ENCODE measurements at regions not wholly inside any gene's neighbourhood (a gene's known extent, or its start where the extent isn't known, plus 50 kb on each side); places are given as distances from the start of the nearest gene placed in this dataset.

- TF ChIP-seq CTCF (IDR thresholded peaks at IDR 0.05) = no peak
- Histone ChIP-seq H3K9ac (ENCODE audit: low read depth in 2 of 2, low read length in 2 of 2) (no peak overlapping the region), H3K36me3 (no peaks in the 10 kb centered on the region), H3K27me3 (no peaks in the 10 kb centered on the region), H3K4me3 (no peak overlapping the region), H3K9me3 (no peaks in the 10 kb centered on the region), H3K27ac (no peak overlapping the region), H3K4me1 (no peaks in the 10 kb centered on the region)
- DNase-seq = no peak
- intact Hi-C loops (cut with DNase I) = no loop called here
Measured at GRCh38 chr11:112745973-112746372, 215.2 kb upstream of the NCAM1 start.

- H3K36me3 ChIP-seq = no peaks in the 10 kb centered on the region
- no peak overlapping the region for H3K4me3 ChIP-seq
- no peak overlapping the region for H3K9ac ChIP-seq (ENCODE audit: low read depth in 2 of 2, low read length in 2 of 2)
- TF ChIP-seq CTCF (IDR thresholded peaks at IDR 0.05) = no peak
- no peaks in the 10 kb centered on the region for H3K27me3 ChIP-seq
- H3K27ac ChIP-seq = no peak overlapping the region
- no peaks in the 10 kb centered on the region for H3K4me1 ChIP-seq
- intact Hi-C loops (cut with DNase I) = no loop called here
- DNase-seq = no peak
- no peaks in the 10 kb centered on the region for H3K9me3 ChIP-seq
Measured at GRCh38 chr11:112748252-112748651, 213.0 kb upstream of the NCAM1 start.

GRCh38 chr11:112748713-112749543, 212.3 kb upstream of the NCAM1 start:
- Histone ChIP-seq H3K27me3 (no peaks in the 10 kb centered on the region), H3K4me3 (no peak overlapping the region), H3K9me3 (no peaks in the 10 kb centered on the region), H3K4me1 (no peaks in the 10 kb centered on the region), H3K27ac (no peak overlapping the region), H3K36me3 (no peaks in the 10 kb centered on the region), H3K9ac (ENCODE audit: low read depth in 2 of 2, low read length in 2 of 2) (no peak overlapping the region)
- intact Hi-C loops (cut with DNase I) = no loop called here
- no peak for TF ChIP-seq CTCF (IDR thresholded peaks at IDR 0.05)
- no peak for DNase-seq

GRCh38 chr11:112751329-112751728, 209.9 kb upstream of the NCAM1 start:
- Histone ChIP-seq H3K27ac (no peak overlapping the region), H3K4me3 (no peak overlapping the region), H3K36me3 (no peaks in the 10 kb centered on the region), H3K9me3 (no peaks in the 10 kb centered on the region), H3K9ac (ENCODE audit: low read depth in 2 of 2, low read length in 2 of 2) (no peak overlapping the region), H3K4me1 (no peaks in the 10 kb centered on the region), H3K27me3 (no peaks in the 10 kb centered on the region)
- TF ChIP-seq CTCF (IDR thresholded peaks at IDR 0.05) = no peak
- intact Hi-C loops (cut with DNase I) = no loop called here
- DNase-seq = no peak

GRCh38 chr11:112751772-112752171, 209.4 kb upstream of the NCAM1 start:
- no peaks in the 10 kb centered on the region for H3K27me3 ChIP-seq
- intact Hi-C loops (cut with DNase I) = no loop called here
- H3K4me1 ChIP-seq = no peaks in the 10 kb centered on the region
- H3K36me3 ChIP-seq = no peaks in the 10 kb centered on the region
- H3K27ac ChIP-seq = no peak overlapping the region
- no peak for DNase-seq
- no peak overlapping the region for H3K9ac ChIP-seq (ENCODE audit: low read depth in 2 of 2, low read length in 2 of 2)
- H3K4me3 ChIP-seq = no peak overlapping the region
- TF ChIP-seq CTCF (IDR thresholded peaks at IDR 0.05) = no peak
- no peaks in the 10 kb centered on the region for H3K9me3 ChIP-seq

Measured in colonic mucosa (tissue), 4 donors.